ENCODE measurements at regions not wholly inside any gene's neighbourhood (a gene's known extent, or its start where the extent isn't known, plus 50 kb on each side); places are given as distances from the start of the nearest gene placed in this dataset.

GRCh38 chr21:25171438-25171837 lies 435.8 kb downstream of the MRPL39 start:
- Mint-ChIP-seq H3K27ac (no peak overlapping the region), H3K4me1 (peaks cover 6% of the 10 kb centered on the region; the same call in 2 of the 3 replicates), H3K4me3 (no peak overlapping the region), H3K36me3 (ENCODE audit: low read depth) (peaks cover 18% of the 10 kb centered on the region), H3K27me3 (ENCODE audit: insufficient read depth, low read depth, poor library complexity) (no peaks in the 10 kb centered on the region), H3K9me3 (peaks cover 63% of the 10 kb centered on the region)
- no peak for ATAC-seq
- Histone ChIP-seq H3K79me2 (replicated peaks; ENCODE audit: insufficient read depth) (no peaks in the 10 kb centered on the region), H3K27me3 (ENCODE audit: insufficient read depth) (no peaks in the 10 kb centered on the region), H3K27ac (ENCODE audit: low read depth) (no peak overlapping the region), H3K4me2 (no peak overlapping the region), H2AFZ (no peak overlapping the region), H4K20me1 (replicated peaks; ENCODE audit: insufficient read depth) (no peaks in the 10 kb centered on the region), H3K36me3 (ENCODE audit: insufficient read depth) (peaks cover 5% of the 10 kb centered on the region), H3K9me2 (ENCODE audit: insufficient read depth) (peaks cover 15% of the 10 kb centered on the region), H3K4me1 (ENCODE audit: insufficient read depth) (peaks cover 5% of the 10 kb centered on the region; the same call in 1 of the 2 replicates), H3F3A (replicated peaks; ENCODE audit: low read depth) (no peaks in the 10 kb centered on the region), H3K4me3 (no peak overlapping the region)
- DNase-seq (ENCODE audit: low spot score) = no peak
- no peak for TF ChIP-seq NANOG (IDR thresholded peaks at IDR 0.05; ENCODE audit: borderline replicate concordance)
- no peak for TF ChIP-seq JUNB (IDR thresholded peaks at IDR 0.05; ENCODE audit: unreplicated experiment)
- TF ChIP-seq ZNF114 (CRISPR knock-in tag; IDR thresholded peaks at IDR 0.05) = no peak
- no peak for TF ChIP-seq EZH2phosphoT487 (IDR thresholded peaks at IDR 0.05; ENCODE audit: unreplicated experiment)
- no peak for TF ChIP-seq ZNF462 (CRISPR knock-in tag; IDR thresholded peaks at IDR 0.05)
- TF ChIP-seq POLR2AphosphoS5 (IDR thresholded peaks at IDR 0.05; ENCODE audit: low read depth) = no peak
- no peak for TF ChIP-seq ZNF331 (CRISPR knock-in tag; IDR thresholded peaks at IDR 0.05; ENCODE audit: low read depth)
- TF ChIP-seq STAT1 (IDR thresholded peaks at IDR 0.05; ENCODE audit: unreplicated experiment) = no peak
- no peak for TF ChIP-seq CREB1 (CRISPR knock-in tag; IDR thresholded peaks at IDR 0.05; ENCODE audit: low read depth)
- TF ChIP-seq CTCF (conservative IDR thresholded peaks at IDR 0.05; ENCODE audit: low read depth in 2 of 2) = no peak
- no peak for TF ChIP-seq REST (IDR thresholded peaks at IDR 0.05; ENCODE audit: unreplicated experiment)
- no peak for TF ChIP-seq ETS1 (IDR thresholded peaks at IDR 0.05)

Data from GM23338 (cell line).